ENCODE measurements at regions not wholly inside any gene's neighbourhood (a gene's known extent, or its start where the extent isn't known, plus 50 kb on each side); places are given as distances from the start of the nearest gene placed in this dataset.
A peak's percentile ranks its signal among the peaks of the same experiment; 100 is the strongest.

- no peak for DNase-seq (ENCODE audit: extremely low spot score, unreplicated experiment)
- H3K27me3 Mint-ChIP-seq = no peaks in the 10 kb centered on the region
- H3K9me3 Mint-ChIP-seq = no peaks in the 10 kb centered on the region
- peaks cover 22% of the 10 kb centered on the region for H3K4me1 Mint-ChIP-seq (ENCODE audit: unreplicated experiment)
- H3K4me3 Mint-ChIP-seq = no peak overlapping the region
- H3K27ac Mint-ChIP-seq = no peak overlapping the region
- TF ChIP-seq, protein P1, sequence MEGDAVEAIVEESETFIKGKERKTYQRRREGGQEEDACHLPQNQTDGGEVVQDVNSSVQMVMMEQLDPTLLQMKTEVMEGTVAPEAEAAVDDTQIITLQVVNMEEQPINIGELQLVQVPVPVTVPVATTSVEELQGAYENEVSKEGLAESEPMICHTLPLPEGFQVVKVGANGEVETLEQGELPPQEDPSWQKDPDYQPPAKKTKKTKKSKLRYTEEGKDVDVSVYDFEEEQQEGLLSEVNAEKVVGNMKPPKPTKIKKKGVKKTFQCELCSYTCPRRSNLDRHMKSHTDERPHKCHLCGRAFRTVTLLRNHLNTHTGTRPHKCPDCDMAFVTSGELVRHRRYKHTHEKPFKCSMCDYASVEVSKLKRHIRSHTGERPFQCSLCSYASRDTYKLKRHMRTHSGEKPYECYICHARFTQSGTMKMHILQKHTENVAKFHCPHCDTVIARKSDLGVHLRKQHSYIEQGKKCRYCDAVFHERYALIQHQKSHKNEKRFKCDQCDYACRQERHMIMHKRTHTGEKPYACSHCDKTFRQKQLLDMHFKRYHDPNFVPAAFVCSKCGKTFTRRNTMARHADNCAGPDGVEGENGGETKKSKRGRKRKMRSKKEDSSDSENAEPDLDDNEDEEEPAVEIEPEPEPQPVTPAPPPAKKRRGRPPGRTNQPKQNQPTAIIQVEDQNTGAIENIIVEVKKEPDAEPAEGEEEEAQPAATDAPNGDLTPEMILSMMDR (conservative IDR thresholded peaks at IDR 0.05) = peak; percentile 26
- no peaks in the 10 kb centered on the region for H3K36me3 Mint-ChIP-seq
Observed at GRCh38 chr12:65699251-65699650, 125.0 kb upstream of the HMGA2 start.

- peaks cover 4% of the 10 kb centered on the region for H3K9me3 Mint-ChIP-seq
- H3K27ac Mint-ChIP-seq = no peak overlapping the region
- H3K4me3 Mint-ChIP-seq = no peak overlapping the region
- H3K27me3 Mint-ChIP-seq = no peaks in the 10 kb centered on the region
- H3K36me3 Mint-ChIP-seq = no peaks in the 10 kb centered on the region
- no peak for DNase-seq (ENCODE audit: extremely low spot score, unreplicated experiment)
- TF ChIP-seq, protein P1 (conservative IDR thresholded peaks at IDR 0.05) = no peak
- peaks cover 4% of the 10 kb centered on the region for H3K4me1 Mint-ChIP-seq (ENCODE audit: unreplicated experiment)
Observed at GRCh38 chr12:65703176-65703575, 121.1 kb upstream of the HMGA2 start.

DNA sequence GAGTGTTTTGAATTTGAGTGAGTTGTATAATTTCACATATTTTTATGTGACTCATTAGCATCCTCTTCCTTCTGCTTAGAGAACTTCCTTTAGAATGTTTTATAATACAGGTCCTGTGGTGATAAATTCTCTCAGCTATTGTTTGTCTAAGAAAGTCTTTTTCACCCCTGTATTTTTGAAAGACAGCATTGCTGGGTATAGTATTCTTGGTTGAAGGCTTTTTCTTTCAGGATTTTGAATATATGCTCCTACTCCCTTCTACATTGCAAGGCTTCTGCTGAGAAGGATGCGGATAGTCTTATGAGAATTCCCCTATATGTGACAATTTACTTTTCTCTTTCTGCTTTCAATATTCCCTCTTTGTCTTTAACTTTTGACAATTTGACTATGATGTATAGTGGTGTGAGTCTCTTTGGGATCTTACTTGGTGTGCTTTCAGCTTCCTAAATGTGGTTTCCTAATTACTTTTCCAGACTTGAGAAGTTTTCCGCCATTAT is 118.9 kb upstream of the HMGA2 start:
- H3K9me3 Mint-ChIP-seq = peaks cover 4% of the 10 kb centered on the region
- H3K27ac Mint-ChIP-seq = no peak overlapping the region
- no peak for DNase-seq (ENCODE audit: extremely low spot score, unreplicated experiment)
- no peaks in the 10 kb centered on the region for H3K4me1 Mint-ChIP-seq (ENCODE audit: unreplicated experiment)
- no peak overlapping the region for H3K4me3 Mint-ChIP-seq
- H3K36me3 Mint-ChIP-seq = no peaks in the 10 kb centered on the region
- TF ChIP-seq, protein P1 (conservative IDR thresholded peaks at IDR 0.05) = no peak
- H3K27me3 Mint-ChIP-seq = no peaks in the 10 kb centered on the region

GRCh38 chr12:65707051-65707450 is 117.2 kb upstream of the HMGA2 start:
- TF ChIP-seq, protein P1 (conservative IDR thresholded peaks at IDR 0.05) = no peak
- no peaks in the 10 kb centered on the region for H3K27me3 Mint-ChIP-seq
- no peak overlapping the region for H3K4me3 Mint-ChIP-seq
- no peak for DNase-seq (ENCODE audit: extremely low spot score, unreplicated experiment)
- H3K36me3 Mint-ChIP-seq = no peaks in the 10 kb centered on the region
- peaks cover 4% of the 10 kb centered on the region for H3K9me3 Mint-ChIP-seq
- no peak overlapping the region for H3K27ac Mint-ChIP-seq
- no peaks in the 10 kb centered on the region for H3K4me1 Mint-ChIP-seq (ENCODE audit: unreplicated experiment)

DNA sequence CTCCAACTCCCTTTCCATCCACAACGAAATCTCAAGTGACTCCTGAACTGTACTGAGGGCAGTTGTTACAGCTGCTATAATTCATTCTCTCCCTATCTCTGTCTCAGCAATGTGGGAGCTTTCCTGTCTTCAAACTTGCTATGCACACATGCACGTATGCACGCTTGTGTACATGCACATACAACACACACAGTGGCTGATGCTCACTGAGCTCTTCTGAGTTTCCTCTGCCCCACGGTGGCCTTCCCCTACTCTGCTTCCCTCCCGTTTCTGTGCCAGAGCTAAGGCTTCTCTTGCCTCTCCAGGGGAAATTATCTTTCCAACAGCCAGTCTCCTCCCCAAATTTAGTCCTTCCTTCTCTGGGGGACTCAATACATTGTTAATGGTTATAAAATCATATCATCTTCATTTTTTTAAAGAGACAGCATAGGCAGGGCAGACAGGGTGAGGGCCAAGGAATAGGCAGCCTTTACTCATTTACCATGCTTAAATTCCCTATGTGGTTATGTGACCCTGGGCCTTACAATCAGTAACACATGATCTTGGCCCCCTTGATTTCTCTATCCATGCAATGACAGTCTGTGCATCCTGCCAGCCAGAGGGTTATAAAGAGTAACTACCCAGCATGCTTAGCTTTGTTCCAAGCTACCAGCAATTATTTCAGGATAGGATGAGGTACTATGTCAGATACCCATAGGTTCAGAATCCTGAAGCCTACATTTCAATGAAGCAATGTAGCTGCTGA is 111.9 kb upstream of the HMGA2 start:
- Mint-ChIP-seq H3K27me3 (no peaks in the 10 kb centered on the region), H3K4me1 (ENCODE audit: unreplicated experiment) (peaks cover 29% of the 10 kb centered on the region), H3K36me3 (no peaks in the 10 kb centered on the region), H3K27ac (no peak overlapping the region), H3K9me3 (no peaks in the 10 kb centered on the region), H3K4me3 (no peak overlapping the region)
- no peak for DNase-seq (ENCODE audit: extremely low spot score, unreplicated experiment)
- TF ChIP-seq, protein P1 (conservative IDR thresholded peaks at IDR 0.05) = no peak

All from type B pancreatic cell (in vitro differentiated cells).